ENCODE measurements at regions not wholly inside any gene's neighbourhood (a gene's known extent, or its start where the extent isn't known, plus 50 kb on each side); places are given as distances from the start of the nearest gene placed in this dataset.
"Not testable (repeated sequence)": the region's sequence is repeated elsewhere in the genome, so short reads cannot be mapped to it uniquely, and the experiment has no call there.

GRCh38 chr16:58882292-58882691, 148.2 kb upstream of the GOT2 start:
- no peak overlapping the region for H3K27ac ChIP-seq (ENCODE audit: low read depth, low read length)
- H3K4me3 ChIP-seq (ENCODE audit: low read depth in 1 of 2, low read length in 2 of 2), result no peak overlapping the region

GRCh38 chr16:58878641-58879040, 144.5 kb upstream of the GOT2 start:
- not testable (repeated sequence) for H3K4me1 ChIP-seq (ENCODE audit: control insufficient read depth in 1 of 2, insufficient read depth in 2 of 2, low read length in 2 of 2); H3K9ac ChIP-seq (ENCODE audit: low read depth in 1 of 2, low read length in 2 of 2); H3K4me3 ChIP-seq (ENCODE audit: low read depth in 1 of 2, low read length in 2 of 2); H3K27ac ChIP-seq (ENCODE audit: low read depth, low read length); H3K36me3 ChIP-seq (ENCODE audit: control insufficient read depth in 1 of 2, insufficient read depth in 2 of 2, low read length in 2 of 2); H3K9me3 ChIP-seq (ENCODE audit: control insufficient read depth in 1 of 2, low read length in 2 of 2); H3K27me3 ChIP-seq (ENCODE audit: control insufficient read depth in 1 of 2, insufficient read depth in 2 of 2, low read length in 2 of 2)

More at GRCh38 chr16:58882292-58882691, 148.2 kb upstream of the GOT2 start:
- no peaks in the 10 kb centered on the region for H3K36me3 ChIP-seq (ENCODE audit: control insufficient read depth in 1 of 2, insufficient read depth in 2 of 2, low read length in 2 of 2)
- no peaks in the 10 kb centered on the region for H3K27me3 ChIP-seq (ENCODE audit: control insufficient read depth in 1 of 2, insufficient read depth in 2 of 2, low read length in 2 of 2)
- no peak overlapping the region for H3K9ac ChIP-seq (ENCODE audit: low read depth in 1 of 2, low read length in 2 of 2)
- no peaks in the 10 kb centered on the region for H3K4me1 ChIP-seq (ENCODE audit: control insufficient read depth in 1 of 2, insufficient read depth in 2 of 2, low read length in 2 of 2)
- H3K9me3 ChIP-seq (ENCODE audit: control insufficient read depth in 1 of 2, low read length in 2 of 2), result peaks cover 0 to 2% of the 10 kb centered on the region in 2 donors

- no peak overlapping the region for H3K9ac ChIP-seq (ENCODE audit: low read depth in 1 of 2, low read length in 2 of 2)
- no peaks in the 10 kb centered on the region for H3K36me3 ChIP-seq (ENCODE audit: control insufficient read depth in 1 of 2, insufficient read depth in 2 of 2, low read length in 2 of 2)
- H3K4me3 ChIP-seq (ENCODE audit: low read depth in 1 of 2, low read length in 2 of 2), result no peak overlapping the region
- H3K4me1 ChIP-seq (ENCODE audit: control insufficient read depth in 1 of 2, insufficient read depth in 2 of 2, low read length in 2 of 2), result no peaks in the 10 kb centered on the region
- H3K9me3 ChIP-seq (ENCODE audit: control insufficient read depth in 1 of 2, low read length in 2 of 2), result no peaks in the 10 kb centered on the region
- no peaks in the 10 kb centered on the region for H3K27me3 ChIP-seq (ENCODE audit: control insufficient read depth in 1 of 2, insufficient read depth in 2 of 2, low read length in 2 of 2)
- H3K27ac ChIP-seq (ENCODE audit: low read depth, low read length), result no peak overlapping the region
These were observed 132.8 kb upstream of the GOT2 start for GRCh38 chr16:58866935-58867334.

- no peaks in the 10 kb centered on the region for H3K27me3 ChIP-seq (ENCODE audit: control insufficient read depth in 1 of 2, insufficient read depth in 2 of 2, low read length in 2 of 2)
- H3K36me3 ChIP-seq (ENCODE audit: control insufficient read depth in 1 of 2, insufficient read depth in 2 of 2, low read length in 2 of 2), result no peaks in the 10 kb centered on the region
- H3K4me3 ChIP-seq (ENCODE audit: low read depth in 1 of 2, low read length in 2 of 2), result no peak overlapping the region
- no peaks in the 10 kb centered on the region for H3K4me1 ChIP-seq (ENCODE audit: control insufficient read depth in 1 of 2, insufficient read depth in 2 of 2, low read length in 2 of 2)
- no peaks in the 10 kb centered on the region for H3K9me3 ChIP-seq (ENCODE audit: control insufficient read depth in 1 of 2, low read length in 2 of 2)
- no peak overlapping the region for H3K9ac ChIP-seq (ENCODE audit: low read depth in 1 of 2, low read length in 2 of 2)
- H3K27ac ChIP-seq (ENCODE audit: low read depth, low read length), result no peak overlapping the region
These were observed 129.6 kb upstream of the GOT2 start for GRCh38 chr16:58863761-58864160.

- Histone ChIP-seq H3K27ac (ENCODE audit: low read depth, low read length) (no peak overlapping the region), H3K4me1 (ENCODE audit: control insufficient read depth in 1 of 2, insufficient read depth in 2 of 2, low read length in 2 of 2) (no peaks in the 10 kb centered on the region), H3K9me3 (ENCODE audit: control insufficient read depth in 1 of 2, low read length in 2 of 2) (no peaks in the 10 kb centered on the region), H3K36me3 (ENCODE audit: control insufficient read depth in 1 of 2, insufficient read depth in 2 of 2, low read length in 2 of 2) (no peaks in the 10 kb centered on the region), H3K9ac (ENCODE audit: low read depth in 1 of 2, low read length in 2 of 2) (no peak overlapping the region), H3K27me3 (ENCODE audit: control insufficient read depth in 1 of 2, insufficient read depth in 2 of 2, low read length in 2 of 2) (no peaks in the 10 kb centered on the region), H3K4me3 (ENCODE audit: low read depth in 1 of 2, low read length in 2 of 2) (no peak overlapping the region)
These were observed 128.9 kb upstream of the GOT2 start for GRCh38 chr16:58863042-58863441.

- Histone ChIP-seq H3K9ac (ENCODE audit: low read depth in 1 of 2, low read length in 2 of 2) (no peak overlapping the region), H3K27ac (ENCODE audit: low read depth, low read length) (no peak overlapping the region), H3K9me3 (ENCODE audit: control insufficient read depth in 1 of 2, low read length in 2 of 2) (no peaks in the 10 kb centered on the region), H3K4me1 (ENCODE audit: control insufficient read depth in 1 of 2, insufficient read depth in 2 of 2, low read length in 2 of 2) (no peaks in the 10 kb centered on the region), H3K27me3 (ENCODE audit: control insufficient read depth in 1 of 2, insufficient read depth in 2 of 2, low read length in 2 of 2) (no peaks in the 10 kb centered on the region), H3K4me3 (ENCODE audit: low read depth in 1 of 2, low read length in 2 of 2) (no peak overlapping the region), H3K36me3 (ENCODE audit: control insufficient read depth in 1 of 2, insufficient read depth in 2 of 2, low read length in 2 of 2) (no peaks in the 10 kb centered on the region)
These were observed 128.4 kb upstream of the GOT2 start for GRCh38 chr16:58862334-58863021.

GRCh38 chr16:58859958-58860669, 126.0 kb upstream of the GOT2 start:
- no peak overlapping the region for H3K4me3 ChIP-seq (ENCODE audit: low read depth in 1 of 2, low read length in 2 of 2)

GRCh38 chr16:58858577-58858976, 124.5 kb upstream of the GOT2 start:
- not testable (repeated sequence) for H3K27me3 ChIP-seq (ENCODE audit: control insufficient read depth in 1 of 2, insufficient read depth in 2 of 2, low read length in 2 of 2); H3K9me3 ChIP-seq (ENCODE audit: control insufficient read depth in 1 of 2, low read length in 2 of 2); H3K9ac ChIP-seq (ENCODE audit: low read depth in 1 of 2, low read length in 2 of 2); H3K27ac ChIP-seq (ENCODE audit: low read depth, low read length); H3K36me3 ChIP-seq (ENCODE audit: control insufficient read depth in 1 of 2, insufficient read depth in 2 of 2, low read length in 2 of 2); H3K4me3 ChIP-seq (ENCODE audit: low read depth in 1 of 2, low read length in 2 of 2); H3K4me1 ChIP-seq (ENCODE audit: control insufficient read depth in 1 of 2, insufficient read depth in 2 of 2, low read length in 2 of 2)

More at GRCh38 chr16:58859958-58860669, 126.0 kb upstream of the GOT2 start:
- Histone ChIP-seq H3K27me3 (ENCODE audit: control insufficient read depth in 1 of 2, insufficient read depth in 2 of 2, low read length in 2 of 2) (no peaks in the 10 kb centered on the region), H3K9ac (ENCODE audit: low read depth in 1 of 2, low read length in 2 of 2) (no peak overlapping the region), H3K4me1 (ENCODE audit: control insufficient read depth in 1 of 2, insufficient read depth in 2 of 2, low read length in 2 of 2) (no peaks in the 10 kb centered on the region), H3K27ac (ENCODE audit: low read depth, low read length) (no peak overlapping the region), H3K9me3 (ENCODE audit: control insufficient read depth in 1 of 2, low read length in 2 of 2) (no peaks in the 10 kb centered on the region), H3K36me3 (ENCODE audit: control insufficient read depth in 1 of 2, insufficient read depth in 2 of 2, low read length in 2 of 2) (no peaks in the 10 kb centered on the region)

- no peaks in the 10 kb centered on the region for H3K27me3 ChIP-seq (ENCODE audit: control insufficient read depth in 1 of 2, insufficient read depth in 2 of 2, low read length in 2 of 2)
- no peak overlapping the region for H3K9ac ChIP-seq (ENCODE audit: low read depth in 1 of 2, low read length in 2 of 2)
- H3K36me3 ChIP-seq (ENCODE audit: control insufficient read depth in 1 of 2, insufficient read depth in 2 of 2, low read length in 2 of 2), result no peaks in the 10 kb centered on the region
- no peak overlapping the region for H3K4me3 ChIP-seq (ENCODE audit: low read depth in 1 of 2, low read length in 2 of 2)
- no peaks in the 10 kb centered on the region for H3K4me1 ChIP-seq (ENCODE audit: control insufficient read depth in 1 of 2, insufficient read depth in 2 of 2, low read length in 2 of 2)
- H3K9me3 ChIP-seq (ENCODE audit: control insufficient read depth in 1 of 2, low read length in 2 of 2), result no peaks in the 10 kb centered on the region
- no peak overlapping the region for H3K27ac ChIP-seq (ENCODE audit: low read depth, low read length)
These were observed 121.3 kb upstream of the GOT2 start for GRCh38 chr16:58855291-58855863.

Measured in duodenal mucosa (tissue), 2 donors.